Spleen (tissue), 7 donors: ENCODE measurements at regions not wholly inside any gene's neighbourhood (a gene's known extent, or its start where the extent isn't known, plus 50 kb on each side); places are given as distances from the start of the nearest gene placed in this dataset.

Experiments used
- POLR2A ChIP-seq, 3 donors: fragments of 450-650 bp; IDR thresholded peaks; one replicate each; pipeline ENCODE4 v1.5.1; 2017; ENCODE audit warnings: antibody characterized with exemption in 3 of 3, mild to moderate bottlenecking in 1 of 3
- POLR2AphosphoS5 ChIP-seq, 3 donors: sonication (generic); formaldehyde crosslinking; IDR thresholded peaks; one replicate each; pipeline ENCODE4 v1.5.1; 2017; ENCODE audit warnings: antibody characterized with exemption in 3 of 3
- TF ChIP-seq, protein P1 (sequence below), 11 experiments: fragments of 200-600 bp in 7 of 11; fragments of 450-650 bp in 4 of 11; sonication (generic) in 4 of 11; IDR thresholded peaks in 8 of 11; conservative IDR thresholded peaks in 3 of 11; 1 replicate in 7 of 11; 2 replicates in 4 of 11; pipeline versions ENCODE4 v1.4.0 to v1.8.0; 2016 to 2021; ENCODE audit warnings: antibody characterized with exemption in 11 of 11, inconsistent platforms in 4 of 11, mild to moderate bottlenecking in 1 of 11
- donor health status: DM: no; HTN: no; CAD: no; lungs with moderate emphysema.
- donor health status: DM: no; HTN: no; CAD: no.
- donor health status: DM: no; HTN: no; CAD: no.

DNA sequence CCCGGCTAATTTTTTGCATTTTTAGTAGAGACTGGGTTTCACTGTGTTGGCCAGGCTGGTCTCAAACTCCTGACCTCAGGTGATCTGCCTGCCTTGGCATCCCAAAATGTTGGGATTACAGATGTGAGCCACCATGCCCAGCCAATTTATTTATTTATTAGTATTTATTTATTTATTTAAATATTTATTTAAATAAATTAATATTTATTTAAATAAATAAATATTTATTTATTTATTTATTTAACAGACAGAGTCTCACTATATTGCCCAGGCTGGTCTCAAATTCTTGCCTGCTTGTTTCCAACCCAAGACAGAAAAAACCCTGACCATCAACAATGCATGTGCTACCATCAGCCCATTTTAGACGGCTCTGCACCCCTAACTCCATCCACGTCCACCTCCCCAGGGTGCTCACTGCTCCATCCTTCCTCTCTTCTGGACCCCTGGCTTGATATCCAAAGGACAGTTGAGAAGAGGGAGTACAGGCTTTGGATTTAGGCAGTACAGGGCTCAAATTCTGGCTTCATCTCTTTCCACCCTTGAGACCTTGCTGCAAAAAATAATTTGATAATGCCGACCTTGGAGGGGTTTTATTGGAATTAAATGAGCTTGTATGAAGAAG is 232.6 kb downstream of the MED10 start:
- TF ChIP-seq, protein P1, sequence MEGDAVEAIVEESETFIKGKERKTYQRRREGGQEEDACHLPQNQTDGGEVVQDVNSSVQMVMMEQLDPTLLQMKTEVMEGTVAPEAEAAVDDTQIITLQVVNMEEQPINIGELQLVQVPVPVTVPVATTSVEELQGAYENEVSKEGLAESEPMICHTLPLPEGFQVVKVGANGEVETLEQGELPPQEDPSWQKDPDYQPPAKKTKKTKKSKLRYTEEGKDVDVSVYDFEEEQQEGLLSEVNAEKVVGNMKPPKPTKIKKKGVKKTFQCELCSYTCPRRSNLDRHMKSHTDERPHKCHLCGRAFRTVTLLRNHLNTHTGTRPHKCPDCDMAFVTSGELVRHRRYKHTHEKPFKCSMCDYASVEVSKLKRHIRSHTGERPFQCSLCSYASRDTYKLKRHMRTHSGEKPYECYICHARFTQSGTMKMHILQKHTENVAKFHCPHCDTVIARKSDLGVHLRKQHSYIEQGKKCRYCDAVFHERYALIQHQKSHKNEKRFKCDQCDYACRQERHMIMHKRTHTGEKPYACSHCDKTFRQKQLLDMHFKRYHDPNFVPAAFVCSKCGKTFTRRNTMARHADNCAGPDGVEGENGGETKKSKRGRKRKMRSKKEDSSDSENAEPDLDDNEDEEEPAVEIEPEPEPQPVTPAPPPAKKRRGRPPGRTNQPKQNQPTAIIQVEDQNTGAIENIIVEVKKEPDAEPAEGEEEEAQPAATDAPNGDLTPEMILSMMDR (IDR thresholded peaks at IDR 0.05 in 8 of 11, conservative IDR thresholded peaks at IDR 0.05 in 3 of 11), result no peak
- TF ChIP-seq POLR2AphosphoS5 (IDR thresholded peaks at IDR 0.05) (no peak), POLR2A (IDR thresholded peaks at IDR 0.05) (no peak)
